ENCODE measurements at regions not wholly inside any gene's neighbourhood (a gene's known extent, or its start where the extent isn't known, plus 50 kb on each side); places are given as distances from the start of the nearest gene placed in this dataset.
"Not testable (repeated sequence)": the region's sequence is repeated elsewhere in the genome, so short reads cannot be mapped to it uniquely, and the experiment has no call there.

DNA sequence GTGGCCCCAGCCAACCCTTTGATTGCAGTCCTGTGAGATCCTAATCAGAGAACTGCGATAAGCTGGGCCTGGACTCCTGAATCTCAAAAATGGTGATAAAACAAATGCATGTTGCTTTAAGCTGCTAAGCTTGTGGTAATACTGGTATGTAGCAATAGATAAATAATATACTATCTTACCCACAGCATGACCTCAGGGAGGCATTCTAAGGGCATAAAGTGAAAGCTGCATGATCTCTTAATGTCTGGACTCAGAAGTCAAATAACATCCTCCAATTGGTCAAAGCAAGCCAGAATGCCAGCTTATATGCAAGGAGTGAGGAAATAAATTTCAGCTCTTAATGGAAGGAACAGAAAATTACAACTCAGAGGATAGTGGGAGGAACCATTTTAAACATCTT lies 246.1 kb downstream of the FSIP2 start:
- no peaks in the 10 kb centered on the region for H3K27me3 ChIP-seq (replicated peaks in 1 of 7)
- intact Hi-C loops (cut with DNase I; ENCODE audit: low total_unique reads): no loop called here
- no peaks in the 10 kb centered on the region for H3K9me3 ChIP-seq
- H3K27ac ChIP-seq: no peak overlapping the region
- 89 to 100% (median 96%) methylated on average over 1 of the region's 1 CpG for WGBS, 5 donors
- no peak overlapping the region for H3K4me3 ChIP-seq
- TF ChIP-seq, protein P1, sequence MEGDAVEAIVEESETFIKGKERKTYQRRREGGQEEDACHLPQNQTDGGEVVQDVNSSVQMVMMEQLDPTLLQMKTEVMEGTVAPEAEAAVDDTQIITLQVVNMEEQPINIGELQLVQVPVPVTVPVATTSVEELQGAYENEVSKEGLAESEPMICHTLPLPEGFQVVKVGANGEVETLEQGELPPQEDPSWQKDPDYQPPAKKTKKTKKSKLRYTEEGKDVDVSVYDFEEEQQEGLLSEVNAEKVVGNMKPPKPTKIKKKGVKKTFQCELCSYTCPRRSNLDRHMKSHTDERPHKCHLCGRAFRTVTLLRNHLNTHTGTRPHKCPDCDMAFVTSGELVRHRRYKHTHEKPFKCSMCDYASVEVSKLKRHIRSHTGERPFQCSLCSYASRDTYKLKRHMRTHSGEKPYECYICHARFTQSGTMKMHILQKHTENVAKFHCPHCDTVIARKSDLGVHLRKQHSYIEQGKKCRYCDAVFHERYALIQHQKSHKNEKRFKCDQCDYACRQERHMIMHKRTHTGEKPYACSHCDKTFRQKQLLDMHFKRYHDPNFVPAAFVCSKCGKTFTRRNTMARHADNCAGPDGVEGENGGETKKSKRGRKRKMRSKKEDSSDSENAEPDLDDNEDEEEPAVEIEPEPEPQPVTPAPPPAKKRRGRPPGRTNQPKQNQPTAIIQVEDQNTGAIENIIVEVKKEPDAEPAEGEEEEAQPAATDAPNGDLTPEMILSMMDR (IDR thresholded peaks at IDR 0.05 in 8 of 11, conservative IDR thresholded peaks at IDR 0.05 in 3 of 11): no peak
- no peak for TF ChIP-seq POLR2AphosphoS5 (IDR thresholded peaks at IDR 0.05)
- no peak for TF ChIP-seq POLR2A (IDR thresholded peaks at IDR 0.05)
- no peak for DNase-seq
- no peaks in the 10 kb centered on the region for H3K4me1 ChIP-seq
- H3K36me3 ChIP-seq: no peaks in the 10 kb centered on the region

DNA sequence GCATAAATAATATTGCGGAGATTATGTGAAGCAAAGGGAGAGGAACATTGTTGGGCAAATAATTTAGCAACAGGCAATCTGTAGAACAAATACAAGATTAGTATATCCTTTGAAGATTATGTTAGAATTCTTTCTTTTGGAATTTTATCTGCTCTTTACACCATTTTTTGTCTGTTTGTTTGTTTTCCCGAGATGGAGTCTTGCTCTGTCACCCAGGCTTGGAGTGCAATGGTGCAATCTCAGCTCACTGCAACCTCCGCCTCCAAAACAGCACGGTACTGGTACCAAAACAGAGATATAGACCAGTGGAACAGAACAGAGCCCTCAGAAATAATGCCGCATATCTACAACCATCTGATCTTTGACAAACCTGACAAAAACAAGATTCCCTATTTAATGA lies 250.3 kb downstream of the FSIP2 start:
- intact Hi-C loops (cut with DNase I; ENCODE audit: low total_unique reads): not testable (repeated sequence)

DNA sequence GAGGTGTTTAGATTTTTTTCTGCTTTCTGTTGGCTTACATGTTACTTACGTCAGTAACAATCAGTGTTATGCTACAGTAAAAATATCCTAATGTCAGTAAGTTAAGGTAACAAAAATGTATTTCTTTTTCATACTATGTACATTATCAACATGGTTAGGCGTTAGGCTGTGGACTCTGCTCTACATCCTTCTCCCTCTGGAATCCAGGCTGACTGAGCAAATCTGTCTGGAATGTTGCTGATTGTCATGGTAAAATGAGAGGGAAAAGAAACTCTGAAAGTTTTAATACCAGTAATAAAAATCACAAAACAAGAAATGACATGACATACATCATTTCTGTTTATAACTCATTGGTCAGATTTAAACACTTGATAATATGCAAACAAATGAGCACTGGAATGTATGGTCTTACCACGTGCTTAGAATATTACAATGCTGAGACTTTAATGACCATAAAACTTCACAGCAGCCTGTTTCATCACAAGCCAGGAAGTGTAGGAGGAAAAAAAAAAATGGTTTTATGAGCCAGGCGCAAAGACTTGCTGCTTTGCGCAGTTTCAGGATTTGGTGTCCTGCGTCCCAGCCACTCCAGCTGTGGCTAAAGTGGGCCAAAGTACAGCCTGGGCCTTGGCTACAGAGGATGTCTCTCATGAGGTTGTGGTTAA lies 252.4 kb downstream of the FSIP2 start:
- H3K27me3 ChIP-seq (replicated peaks in 1 of 7): no peaks in the 10 kb centered on the region
- H3K27ac ChIP-seq: no peak overlapping the region
- H3K36me3 ChIP-seq: peaks cover 0 to 11% (median 0%) of the 10 kb centered on the region in 6 donors
- 88 to 97% (median 93%) methylated on average over 6 of the region's 6 CpGs for WGBS, 5 donors
- H3K9me3 ChIP-seq: no peaks in the 10 kb centered on the region
- intact Hi-C loops (cut with DNase I; ENCODE audit: low total_unique reads): no loop called here
- H3K4me3 ChIP-seq: no peak overlapping the region
- no peaks in the 10 kb centered on the region for H3K4me1 ChIP-seq
- DNase-seq: no peak
- TF ChIP-seq, protein P1 (IDR thresholded peaks at IDR 0.05 in 8 of 11, conservative IDR thresholded peaks at IDR 0.05 in 3 of 11): no peak
- TF ChIP-seq POLR2AphosphoS5 (IDR thresholded peaks at IDR 0.05): no peak
- no peak for TF ChIP-seq POLR2A (IDR thresholded peaks at IDR 0.05)

More for the DNA sequence above, 250.3 kb downstream of the FSIP2 start:
- not testable (repeated sequence) for H3K4me1 ChIP-seq; DNase-seq; H3K9me3 ChIP-seq; H3K27ac ChIP-seq; H3K27me3 ChIP-seq (replicated peaks in 1 of 7); H3K4me3 ChIP-seq
- 89 to 99% (median 94%) methylated on average over 5 of the region's 5 CpGs for WGBS, 5 donors
- peaks cover 0 to 11% (median 0%) of the 10 kb centered on the region in 6 donors for H3K36me3 ChIP-seq

DNA sequence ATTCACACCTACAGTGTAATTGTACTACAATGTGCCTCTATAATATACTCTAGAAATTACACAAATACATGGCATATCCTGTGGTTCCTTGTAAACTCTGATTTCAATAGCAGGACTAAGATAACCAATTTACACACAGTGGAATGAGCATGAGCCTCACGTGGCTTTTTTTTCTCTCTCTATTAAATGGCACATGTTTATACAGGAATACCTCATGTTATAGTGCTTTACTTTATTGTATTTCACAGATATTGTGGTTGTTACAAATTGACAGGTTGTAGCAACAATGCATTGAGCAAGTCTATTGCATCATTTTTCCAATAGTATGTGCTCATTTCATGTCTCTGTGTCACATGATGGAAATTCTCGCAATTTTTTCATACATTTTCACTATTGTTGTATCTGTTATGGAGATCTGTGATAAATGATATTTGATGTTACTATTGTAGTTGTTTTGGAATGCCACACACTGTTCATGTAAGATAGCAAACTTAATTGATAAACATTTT lies 260.0 kb downstream of the FSIP2 start:
- Histone ChIP-seq H3K27ac (no peak overlapping the region), H3K9me3 (no peaks in the 10 kb centered on the region), H3K4me1 (no peaks in the 10 kb centered on the region), H3K4me3 (no peak overlapping the region), H3K27me3 (replicated peaks in 1 of 7) (no peaks in the 10 kb centered on the region), H3K36me3 (no peaks in the 10 kb centered on the region)
- WGBS, 5 donors: 84 to 96% (median 87%) methylated on average over 2 of the region's 2 CpGs
- no peak for DNase-seq
- intact Hi-C loops (cut with DNase I; ENCODE audit: low total_unique reads): no loop called here
- TF ChIP-seq POLR2A (IDR thresholded peaks at IDR 0.05): no peak
- TF ChIP-seq, protein P1 (IDR thresholded peaks at IDR 0.05 in 8 of 11, conservative IDR thresholded peaks at IDR 0.05 in 3 of 11): no peak

All from spleen (tissue), 11 donors.